H9 (cell line): ENCODE measurements at regions not wholly inside any gene's neighbourhood (a gene's known extent, or its start where the extent isn't known, plus 50 kb on each side); places are given as distances from the start of the nearest gene placed in this dataset.

Source experiments
- DNase-seq: peaks from one replicate; pipeline ENCODE4 v3.0.0-alpha.2; 2017
- H2AFZ ChIP-seq: one replicate; pipeline ENCODE4 v1.6.1; 2013; ENCODE audit warnings: mild to moderate bottlenecking, low read length, control low read depth, moderate library complexity
- H2AK5ac ChIP-seq: 2 replicates; pipeline ENCODE4 v1.6.1; 2013; ENCODE audit warnings: low read length, control low read depth, mixed read lengths; ENCODE audit not compliant: insufficient read length
- H2BK120ac ChIP-seq: one replicate; pipeline ENCODE4 v1.6.1; 2013; ENCODE audit warnings: low read depth, mild to moderate bottlenecking, low read length, control low read depth, inconsistent platforms; ENCODE audit not compliant: poor library complexity, severe bottlenecking
- H2BK12ac ChIP-seq: 2 replicates; pipeline ENCODE4 v1.6.1; 2013; ENCODE audit warnings: low read length, control low read depth, mixed read lengths, low read depth; ENCODE audit not compliant: insufficient read length
- H2BK15ac ChIP-seq: 2 replicates; pipeline ENCODE4 v1.6.1; 2013; ENCODE audit warnings: low read depth, low read length, control low read depth
- H2BK20ac ChIP-seq: one replicate; pipeline ENCODE4 v1.6.1; 2013; ENCODE audit warnings: low read depth, mild to moderate bottlenecking, low read length, control low read depth, inconsistent platforms; ENCODE audit not compliant: poor library complexity, severe bottlenecking
- H2BK5ac ChIP-seq: 2 replicates; pipeline ENCODE4 v1.6.1; 2013; ENCODE audit warnings: low read length, control low read depth, mixed read lengths; ENCODE audit not compliant: insufficient read length
- H3K14ac ChIP-seq: 2 replicates; pipeline ENCODE4 v1.6.1; 2013; ENCODE audit warnings: low read length, control low read depth; ENCODE audit not compliant: insufficient read depth
- H3K18ac ChIP-seq: 2 replicates; pipeline ENCODE4 v1.6.1; 2013; ENCODE audit warnings: low read depth, mild to moderate bottlenecking, mixed read lengths, low read length, control low read depth; ENCODE audit not compliant: insufficient read length
- H3K23ac ChIP-seq: 2 replicates; pipeline ENCODE4 v1.6.1; 2013; ENCODE audit warnings: low read length, control low read depth, mixed read lengths, low read depth; ENCODE audit not compliant: insufficient read length
- H3K23me2 ChIP-seq: 2 replicates; pipeline ENCODE4 v1.6.1; 2013; ENCODE audit warnings: low read depth, mild to moderate bottlenecking, mixed read lengths, low read length, control low read depth; ENCODE audit not compliant: insufficient read length, poor library complexity, severe bottlenecking
- H3K27ac ChIP-seq: 2 replicates; pipeline ENCODE4 v1.5.1; 2013; ENCODE audit warnings: low read length, control low read depth, mixed read lengths, low read depth; ENCODE audit not compliant: insufficient read length
- H3K27me3 ChIP-seq: 2 replicates; pipeline ENCODE4 v1.6.1; 2013; ENCODE audit warnings: low read length, control low read depth, inconsistent platforms; ENCODE audit not compliant: insufficient read depth
- H3K4ac ChIP-seq: 2 replicates; pipeline ENCODE4 v1.6.1; 2013; ENCODE audit warnings: low read depth, mild to moderate bottlenecking, control low read depth, inconsistent platforms, low read length, moderate library complexity
- H3K4me1 ChIP-seq: 2 replicates; pipeline ENCODE4 v1.6.1; 2013; ENCODE audit warnings: low read length, control low read depth, inconsistent platforms; ENCODE audit not compliant: insufficient read depth
- H3K4me2 ChIP-seq: 2 replicates; pipeline ENCODE4 v1.6.1; 2013; ENCODE audit warnings: low read length, control low read depth, mixed read lengths; ENCODE audit not compliant: insufficient read length, insufficient read depth
- H3K56ac ChIP-seq: 2 replicates; pipeline ENCODE4 v1.6.1; 2013; ENCODE audit warnings: low read depth, mild to moderate bottlenecking, mixed read lengths, low read length, control low read depth; ENCODE audit not compliant: insufficient read length
- H3K79me1 ChIP-seq: 2 replicates; pipeline ENCODE4 v1.6.1; 2013; ENCODE audit warnings: low read depth, mild to moderate bottlenecking, moderate library complexity, low read length, control low read depth, inconsistent platforms; ENCODE audit not compliant: insufficient read depth, poor library complexity, severe bottlenecking
- H3K79me2 ChIP-seq: 2 replicates; pipeline ENCODE4 v1.6.1; 2013; ENCODE audit warnings: low read length, control low read depth, inconsistent platforms; ENCODE audit not compliant: insufficient read depth
- H3K9ac ChIP-seq: 2 replicates; pipeline ENCODE4 v1.6.1; 2013; ENCODE audit warnings: low read length, control low read depth, mixed read lengths; ENCODE audit not compliant: insufficient read length; ENCODE audit errors: extremely low read depth
- H3K9me3 ChIP-seq: one replicate; pipeline ENCODE4 v1.6.1; 2013; ENCODE audit warnings: low read depth, low read length, inconsistent platforms; ENCODE audit not compliant: control insufficient read depth
- H3T11ph ChIP-seq: one replicate; pipeline ENCODE4 v1.6.1; 2013; ENCODE audit warnings: mild to moderate bottlenecking, low read length, control low read depth, inconsistent platforms
- H4K20me1 ChIP-seq: one replicate; pipeline ENCODE4 v1.6.1; 2013; ENCODE audit not compliant: control insufficient read depth, insufficient read length, insufficient read depth
- H4K5ac ChIP-seq: 2 replicates; pipeline ENCODE4 v1.6.1; 2013; ENCODE audit warnings: low read depth, mild to moderate bottlenecking, mixed read lengths, low read length, control low read depth; ENCODE audit not compliant: insufficient read length
- H4K8ac ChIP-seq: replicated peaks from 2 replicates; pipeline ENCODE4 v1.6.1; 2013; ENCODE audit warnings: low read length, control low read depth, mixed read lengths, low read depth; ENCODE audit not compliant: insufficient read length
- H4K91ac ChIP-seq: 2 replicates; pipeline ENCODE4 v1.6.1; 2013; ENCODE audit warnings: low read depth, mild to moderate bottlenecking, moderate library complexity, mixed read lengths, low read length, control low read depth; ENCODE audit not compliant: insufficient read length
- H3K27ac Mint-ChIP-seq, 3 experiments: 2 replicates in 2 of 3; 3 replicates in 1 of 3; pipeline ENCODE4 v1.8.0; 2020 to 2021; ENCODE audit warnings: mixed read lengths in 3 of 3, mild to moderate bottlenecking in 1 of 3, moderate library complexity in 1 of 3
- H3K27me3 Mint-ChIP-seq: 2 replicates; pipeline ENCODE4 v1.8.0; 2021; ENCODE audit warnings: low read depth, mild to moderate bottlenecking, moderate library complexity, mixed read lengths
- H3K36me3 Mint-ChIP-seq, 3 experiments: 2 replicates in 2 of 3; 3 replicates in 1 of 3; pipeline ENCODE4 v1.8.0; 2020 to 2021; ENCODE audit warnings: low read depth in 3 of 3, mixed read lengths in 3 of 3; ENCODE audit not compliant: insufficient read depth in 1 of 3
- H3K4me1 Mint-ChIP-seq, 2 experiments: 2 replicates each; pipeline ENCODE4 v1.8.0; 2020; ENCODE audit warnings: mixed read lengths in 2 of 2
- H3K4me3 Mint-ChIP-seq, 2 experiments: 2 replicates in 1 of 2; 3 replicates in 1 of 2; pipeline ENCODE4 v1.8.0; 2020 to 2021; ENCODE audit warnings: mild to moderate bottlenecking in 2 of 2, mixed read lengths in 2 of 2, moderate library complexity in 1 of 2
- H3K9me3 Mint-ChIP-seq, 2 experiments: 2 replicates in 1 of 2; 3 replicates in 1 of 2; pipeline ENCODE4 v1.8.0; 2020; ENCODE audit warnings: mild to moderate bottlenecking in 2 of 2, mixed read lengths in 2 of 2, moderate library complexity in 1 of 2
- CTCF ChIP-seq: fragments of 200-600 bp; sonication (generic); conservative IDR thresholded peaks from 3 replicates; pipeline ENCODE4 v1.8.0; 2021; ENCODE audit warnings: antibody characterized with exemption, mild to moderate bottlenecking
- WGBS: extraction: QIAGEN DNeasy Blood & Tissue Kit; methylation state at CpG from one replicate; pipeline ENCODE4 v1.1.7; 2013; ENCODE audit warnings: missing lambda C conversion rate, low lambda C conversion rate, mixed read lengths; ENCODE audit not compliant: insufficient read length; ENCODE audit errors: extremely low coverage; 5-methylcytosine and 5-hydroxymethylcytosine counted together

GRCh38 chr5:61906820-61907219 lies 399.2 kb upstream of the KIF2A start:
- H2BK120ac ChIP-seq, result no peak overlapping the region
- no peaks in the 10 kb centered on the region for H3K79me1 ChIP-seq
- H3K27me3 ChIP-seq, result no peaks in the 10 kb centered on the region
- no peak for DNase-seq
- H4K8ac ChIP-seq, result no peak overlapping the region
- H2BK5ac ChIP-seq, result no peak overlapping the region
- no peak overlapping the region for H3T11ph ChIP-seq
- H2BK20ac ChIP-seq, result no peak overlapping the region
- H3K18ac ChIP-seq, result no peak overlapping the region
- H3K27ac ChIP-seq, result no peak overlapping the region
- H3K79me2 ChIP-seq, result no peaks in the 10 kb centered on the region
- Mint-ChIP-seq H3K27ac (no peak overlapping the region), H3K4me1 (peaks cover 3 to 6% of the 10 kb centered on the region in 2 experiments; a peak in 2 of 4 replicates), H3K27me3 (no peaks in the 10 kb centered on the region), H3K9me3 (peaks cover 0 to under 1% of the 10 kb centered on the region in 2 experiments; a peak in 2 of 5 replicates), H3K4me3 (no peak overlapping the region), H3K36me3 (no peaks in the 10 kb centered on the region)
- no CpG with 5 or more reads among the region's 5 CpGs for WGBS
- no peaks in the 10 kb centered on the region for H3K23me2 ChIP-seq
- no peak overlapping the region for H3K9ac ChIP-seq
- no peak overlapping the region for H4K91ac ChIP-seq
- no peaks in the 10 kb centered on the region for H4K20me1 ChIP-seq
- no peaks in the 10 kb centered on the region for H3K9me3 ChIP-seq
- H2AK5ac ChIP-seq, result no peak overlapping the region
- H3K4me1 ChIP-seq, result no peaks in the 10 kb centered on the region; the same call in 1 of the 2 replicates
- H2BK15ac ChIP-seq, result no peak overlapping the region
- H2AFZ ChIP-seq, result no peak overlapping the region
- H4K5ac ChIP-seq, result no peak overlapping the region
- no peak overlapping the region for H3K4ac ChIP-seq
- TF ChIP-seq CTCF, result no peak
- no peak overlapping the region for H2BK12ac ChIP-seq
- no peak overlapping the region for H3K14ac ChIP-seq
- H3K56ac ChIP-seq, result no peak overlapping the region
- no peak overlapping the region for H3K23ac ChIP-seq
- H3K4me2 ChIP-seq, result no peak overlapping the region
